ENCODE measurements at regions not wholly inside any gene's neighbourhood (a gene's known extent, or its start where the extent isn't known, plus 50 kb on each side); places are given as distances from the start of the nearest gene placed in this dataset.

DNA sequence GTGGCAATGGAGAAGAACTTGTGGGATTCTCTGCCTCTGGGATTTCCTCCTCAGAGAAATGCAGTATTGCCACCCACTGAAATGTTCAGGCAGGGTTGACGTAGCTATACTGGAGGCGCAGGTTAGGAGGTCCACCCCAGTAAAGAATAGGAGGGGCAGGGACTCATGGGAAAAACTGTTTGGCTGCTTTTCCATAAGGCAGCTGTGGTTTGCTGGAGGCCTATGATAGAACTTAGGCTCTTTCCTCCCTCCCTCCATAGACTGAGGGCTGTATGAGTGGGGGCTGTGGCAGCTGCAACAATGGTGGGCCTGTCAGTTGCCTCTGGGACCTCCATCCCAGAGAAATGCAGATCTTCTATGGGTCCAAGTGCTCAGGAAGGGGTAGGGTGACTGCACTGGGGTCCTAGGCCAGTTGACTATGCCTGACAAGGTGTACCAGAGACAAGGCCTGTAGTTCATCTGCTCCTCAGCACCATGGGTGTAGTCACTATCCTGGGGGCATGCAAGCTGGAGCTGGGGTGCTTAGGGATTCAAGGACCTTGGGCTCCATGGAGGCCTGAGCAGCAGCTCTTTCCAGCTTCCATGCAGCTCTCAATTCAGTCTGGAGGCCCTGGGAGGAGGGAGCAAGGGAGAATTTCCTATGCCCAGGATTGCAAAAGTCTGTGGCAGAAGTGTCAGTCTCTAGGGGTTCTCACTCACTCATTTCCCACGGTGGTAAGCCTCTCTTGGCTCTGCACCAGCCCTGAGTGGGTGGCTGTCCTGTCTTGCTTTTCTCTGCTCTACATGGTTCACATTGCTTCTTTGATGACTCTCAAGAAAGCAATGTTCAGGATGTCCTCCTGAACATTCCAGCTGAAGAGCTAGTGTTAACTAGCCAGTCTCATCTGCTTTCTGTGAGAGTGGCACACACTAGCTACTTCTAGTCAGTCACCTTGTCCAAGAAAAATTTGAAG, 353.0 kb downstream of the IDS start:
- no peak for DNase-seq

DNA sequence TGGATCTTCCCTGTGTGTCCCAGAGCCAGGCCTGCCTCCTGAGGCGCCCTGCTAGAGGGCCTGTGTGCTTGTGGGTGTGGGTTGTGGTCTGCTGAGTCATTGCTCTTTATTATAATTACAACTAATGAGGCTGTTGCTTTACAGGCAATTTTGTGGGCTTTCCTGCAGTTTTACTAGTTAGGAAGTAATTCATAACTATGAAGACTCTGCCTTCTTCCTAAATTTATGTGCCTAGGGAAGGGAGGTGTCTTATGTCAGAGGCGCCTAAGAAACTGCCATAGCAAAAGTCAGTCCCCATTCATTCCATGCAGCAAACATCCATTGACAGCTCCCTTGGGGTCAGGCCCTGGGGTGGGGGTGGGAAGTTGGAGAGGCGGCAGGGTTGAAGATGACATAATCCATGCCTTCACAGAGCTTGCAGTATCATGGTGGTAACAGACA, 359.2 kb downstream of the IDS start:
- DNase-seq: no peak

DNA sequence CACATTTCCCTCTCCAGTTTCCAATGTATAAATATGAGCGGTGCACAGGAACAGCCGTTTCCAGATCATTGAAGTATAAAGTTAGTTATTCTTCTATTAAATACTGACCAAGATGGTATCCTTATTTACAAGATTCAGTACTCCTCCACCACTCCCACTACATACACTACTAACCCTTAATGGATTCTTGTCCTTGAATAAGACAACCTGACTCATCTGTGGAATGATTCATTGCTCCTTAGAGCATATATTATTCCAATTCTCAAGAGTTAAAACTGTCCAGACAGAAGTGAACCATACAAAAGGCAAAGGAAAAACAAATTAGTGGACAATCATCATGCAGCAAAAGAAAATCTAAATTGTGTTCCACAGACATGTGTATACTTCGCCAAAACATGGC, 373.3 kb downstream of the IDS start:
- DNase-seq: no peak

DNA sequence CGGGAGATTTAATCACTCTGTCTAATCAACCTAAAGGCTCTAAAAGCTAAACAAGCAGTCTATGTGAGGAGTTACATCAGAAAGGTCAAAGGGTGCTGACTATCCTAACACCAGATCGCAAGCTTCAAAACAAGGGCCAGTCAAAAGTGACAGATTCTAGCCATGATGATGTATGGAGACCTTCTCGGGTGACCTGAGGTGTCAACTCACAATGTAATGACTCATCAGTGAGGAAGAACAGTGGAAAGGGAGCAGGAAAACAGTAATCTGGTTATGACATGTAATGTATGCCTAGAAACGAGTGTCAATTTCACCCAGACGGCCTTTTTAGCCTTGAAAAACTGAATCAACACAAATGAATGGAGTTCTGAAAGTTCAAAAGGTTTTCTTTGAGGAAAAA, 375.3 kb downstream of the IDS start:
- DNase-seq: no peak

DNA sequence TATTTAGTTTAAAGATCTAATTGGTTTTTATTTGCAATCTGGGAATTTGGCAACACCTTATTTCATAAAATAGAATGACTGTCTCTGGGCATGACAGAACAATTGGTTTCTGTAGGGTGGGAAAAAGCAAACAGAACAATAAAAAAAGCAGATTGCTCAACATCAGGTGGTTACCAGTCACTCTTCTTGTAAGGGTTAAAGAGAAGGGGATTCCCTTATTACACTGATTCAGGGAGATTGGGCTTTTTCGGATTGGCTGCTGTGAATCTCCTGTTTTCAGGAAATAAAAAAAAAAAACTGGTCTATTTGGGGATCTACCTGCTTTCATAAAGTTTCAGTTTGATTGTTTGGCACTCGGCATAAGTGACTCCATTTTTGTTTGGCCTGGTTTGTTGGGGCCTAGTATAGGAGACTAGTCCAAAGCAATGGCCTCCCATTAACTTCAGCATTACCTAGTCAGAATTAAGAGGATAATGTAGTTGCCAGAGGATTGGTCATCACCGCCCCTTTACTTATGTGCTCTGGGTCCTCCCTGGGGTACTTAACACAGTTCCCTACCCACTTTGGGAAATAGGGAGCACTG, 380.5 kb downstream of the IDS start:
- DNase-seq: no peak

DNA sequence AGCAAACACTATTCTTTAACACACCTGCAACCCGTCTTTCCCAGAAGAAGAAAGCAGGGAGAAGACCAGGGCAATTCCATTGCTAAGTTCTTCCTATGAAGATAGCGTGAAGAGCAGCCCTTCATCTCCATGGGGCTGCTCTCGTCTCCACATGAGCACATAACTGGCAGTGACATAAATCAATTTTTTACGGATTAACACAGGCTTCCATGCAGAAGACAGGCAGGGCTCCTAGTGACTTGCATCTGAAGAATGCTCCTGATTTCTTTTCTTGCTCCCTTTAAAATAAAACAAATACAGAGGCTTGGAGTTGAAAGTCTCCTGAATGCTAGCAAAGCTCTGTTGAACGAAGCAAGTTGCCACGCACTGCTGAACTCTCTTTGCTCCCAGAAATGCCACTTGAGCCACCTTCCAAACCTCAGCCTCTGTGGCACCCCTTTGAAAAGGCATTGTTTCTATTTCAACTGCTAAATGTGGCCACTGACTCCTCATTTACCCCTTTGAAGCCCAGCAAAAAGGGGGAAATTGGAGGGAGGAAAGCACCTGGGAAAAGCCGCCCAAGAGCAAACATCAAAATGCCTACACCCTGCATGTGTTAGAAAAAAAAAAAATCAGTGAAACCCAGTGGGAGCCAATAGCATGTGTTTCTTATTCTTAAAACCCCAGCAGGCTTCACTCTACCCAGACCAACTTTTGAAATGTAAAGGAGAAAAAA, 383.7 kb downstream of the IDS start:
- DNase-seq: no peak

DNA sequence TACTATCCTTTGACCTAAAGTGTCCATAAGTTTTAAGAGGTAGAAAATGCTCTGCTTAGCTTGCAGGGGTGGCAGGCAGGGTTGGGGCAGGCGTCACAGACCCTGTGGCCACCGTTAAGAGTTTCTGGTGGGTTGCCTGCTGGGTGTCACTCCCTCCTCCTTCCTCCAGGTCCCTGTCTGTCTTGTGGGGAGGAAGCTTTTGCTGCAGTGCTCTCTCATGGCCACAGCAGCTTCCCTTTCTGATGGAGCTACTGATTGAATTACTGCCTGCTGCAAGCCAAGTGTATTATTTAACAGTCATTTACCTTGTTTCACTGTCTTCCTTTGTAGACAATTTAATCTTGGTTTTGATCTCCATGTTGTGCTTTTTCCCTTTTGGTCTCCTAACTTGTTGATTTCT, 384.6 kb downstream of the IDS start:
- no peak for DNase-seq

DNA sequence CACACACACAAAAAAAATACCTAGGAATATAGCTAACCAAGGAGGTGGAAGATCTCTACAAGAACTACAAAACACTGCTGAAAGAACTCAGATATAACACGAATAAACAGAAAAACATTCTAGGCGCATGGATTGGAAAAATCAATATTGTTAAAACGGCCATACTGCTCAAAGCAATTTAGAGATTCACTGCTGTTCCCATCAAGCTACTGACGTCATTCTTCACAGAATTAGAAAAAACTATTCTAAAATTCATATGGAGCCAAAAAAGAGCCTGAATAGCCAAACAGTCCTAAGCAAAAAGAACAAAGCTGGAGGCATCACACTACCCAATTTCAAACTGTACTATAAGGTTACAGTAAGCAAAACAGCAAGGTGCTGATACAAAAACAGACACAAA, 390.2 kb downstream of the IDS start:
- no peak for DNase-seq

DNA sequence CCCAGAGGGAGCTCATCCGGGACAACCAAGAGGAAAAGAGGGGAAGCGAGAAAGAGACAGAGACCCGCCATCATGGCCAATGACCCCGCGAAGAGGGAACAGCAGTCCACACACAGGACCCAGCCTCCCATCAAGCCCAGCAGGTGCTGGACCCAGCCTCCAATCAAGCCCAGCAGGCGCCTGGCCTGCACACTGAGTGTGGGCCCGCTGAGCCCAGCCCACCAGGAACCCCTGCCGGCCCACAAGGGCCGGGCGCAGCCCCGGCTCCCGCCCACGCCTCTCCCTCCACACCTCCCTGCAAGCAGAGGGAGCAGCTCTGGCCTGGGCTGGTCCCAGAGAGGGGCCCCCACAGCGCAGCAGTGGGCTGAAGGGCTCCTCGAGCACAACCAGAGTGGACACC, 391.1 kb downstream of the IDS start:
- DNase-seq: no peak

DNA sequence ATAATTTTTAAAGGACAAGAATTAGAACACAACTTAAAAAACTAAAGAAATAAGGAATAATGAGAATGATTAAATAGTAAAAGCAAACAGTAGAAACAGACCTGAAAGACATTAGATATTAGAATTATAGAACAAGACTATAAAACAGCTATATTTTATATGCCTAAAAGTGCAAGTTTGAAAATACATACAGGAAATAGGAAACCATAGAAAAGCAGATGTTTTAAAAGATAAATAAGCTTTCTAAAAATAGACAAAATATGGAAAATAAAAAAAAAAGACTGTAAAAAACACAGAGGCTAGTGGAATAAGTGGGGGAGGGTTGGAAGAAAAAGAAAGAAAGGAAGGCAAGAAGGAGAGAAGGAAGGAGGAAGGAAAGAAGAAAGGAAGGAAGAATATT, 407.3 kb downstream of the IDS start:
- DNase-seq: no peak

DNA sequence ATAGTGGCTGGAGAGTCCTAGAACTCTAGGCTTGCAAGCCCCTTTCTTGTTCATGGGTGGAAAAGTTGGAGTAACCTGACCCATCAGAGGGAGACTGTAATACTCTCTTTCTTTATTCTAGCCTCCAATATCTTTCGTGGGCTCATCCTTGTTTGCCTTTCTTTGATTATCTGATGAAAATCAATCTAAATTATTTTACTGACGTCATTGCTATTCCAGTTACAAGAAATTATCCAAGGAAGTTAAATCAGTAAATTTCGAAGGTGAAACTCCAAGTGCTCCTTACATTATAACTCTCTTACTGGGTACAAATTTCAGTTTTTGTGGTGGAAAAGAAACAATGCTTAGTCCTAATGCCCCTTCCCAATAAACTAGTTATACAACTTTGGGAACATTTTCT, 412.9 kb downstream of the IDS start:
- no peak for DNase-seq

DNA sequence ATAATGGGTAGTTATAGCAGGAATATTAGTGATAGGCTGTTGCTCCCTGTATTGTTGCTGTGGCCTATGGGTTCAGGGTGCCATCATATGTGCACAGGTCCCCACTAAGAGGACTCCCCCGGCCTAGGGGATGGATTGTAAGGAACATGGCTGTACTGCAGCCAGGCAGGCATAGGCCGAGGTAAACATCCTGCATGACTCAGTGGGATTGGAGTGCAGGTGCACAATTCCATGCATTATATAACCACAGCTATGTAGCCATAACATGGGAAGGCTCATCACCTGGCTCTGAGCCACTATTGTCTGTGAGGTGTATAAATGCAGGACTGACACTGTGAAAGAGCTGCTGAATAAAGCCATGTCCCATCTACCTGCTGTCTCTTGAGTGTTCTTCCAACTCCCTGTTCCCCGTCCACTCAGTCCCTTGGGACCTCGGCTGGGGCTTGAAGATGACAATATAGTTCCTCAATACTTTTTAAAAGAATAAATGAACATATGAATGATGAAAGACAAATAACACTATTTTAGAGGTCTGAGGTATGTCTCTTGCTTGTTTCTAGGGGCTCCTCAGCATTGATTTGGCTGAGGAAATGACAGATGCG, 425.2 kb downstream of the IDS start:
- DNase-seq: no peak

DNA sequence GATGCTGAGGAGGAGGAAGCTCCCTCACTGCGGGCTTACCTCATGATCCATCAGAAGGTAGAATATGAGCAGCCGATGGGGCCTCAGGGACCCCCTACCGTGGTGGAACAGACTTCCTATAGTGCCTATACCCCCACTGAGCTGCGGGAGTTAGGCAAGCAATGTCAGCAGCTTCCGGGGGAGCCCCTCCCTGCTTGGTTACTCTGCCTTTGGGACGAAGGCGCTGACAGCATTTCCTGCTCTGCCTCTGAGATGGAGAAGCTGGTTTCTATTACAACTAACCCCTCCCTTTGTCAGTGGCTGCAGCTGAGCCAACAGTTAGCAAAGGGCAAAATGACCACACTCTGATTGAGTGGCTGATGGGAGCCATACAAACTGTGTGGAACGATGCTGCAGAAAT, 430.7 kb downstream of the IDS start:
- no peak for DNase-seq

DNA sequence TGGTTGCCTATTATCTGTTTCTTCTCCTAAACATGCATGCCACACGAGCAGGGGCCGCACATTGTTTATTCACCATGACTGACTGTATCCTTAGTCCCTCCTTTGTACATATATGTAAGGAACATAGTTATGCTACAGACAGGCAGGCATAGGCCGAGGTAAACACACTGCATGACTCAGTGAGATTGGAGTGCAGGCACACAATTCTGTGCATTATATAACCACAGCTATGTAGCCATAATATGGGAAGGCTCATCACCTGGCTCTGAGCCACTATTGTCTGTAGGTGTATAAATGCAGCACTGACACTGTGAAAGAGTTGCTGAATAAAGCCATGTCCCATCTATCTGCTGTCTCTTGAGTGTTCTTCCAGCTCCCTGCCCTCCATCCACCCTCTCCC, 431.6 kb downstream of the IDS start:
- DNase-seq: no peak

DNA sequence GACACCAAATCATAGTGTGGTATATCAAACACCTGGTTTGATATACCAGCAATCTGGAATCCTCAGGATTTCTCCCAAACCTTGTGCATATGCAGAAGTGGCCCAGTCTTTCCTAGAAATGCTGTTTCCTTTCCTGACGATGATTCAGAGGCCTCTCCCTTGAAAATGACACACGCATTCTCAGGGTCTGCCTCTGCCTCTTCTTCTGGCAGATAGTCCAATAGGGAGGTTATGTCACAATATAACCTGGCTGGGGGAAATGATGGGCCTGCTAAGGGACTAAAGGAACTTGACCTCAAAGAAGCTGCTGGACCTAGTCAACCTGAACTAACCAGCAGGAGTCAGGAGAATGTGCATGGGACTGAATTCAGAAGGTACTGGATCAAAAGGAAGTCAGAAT, 435.2 kb downstream of the IDS start:
- no peak for DNase-seq

DNA sequence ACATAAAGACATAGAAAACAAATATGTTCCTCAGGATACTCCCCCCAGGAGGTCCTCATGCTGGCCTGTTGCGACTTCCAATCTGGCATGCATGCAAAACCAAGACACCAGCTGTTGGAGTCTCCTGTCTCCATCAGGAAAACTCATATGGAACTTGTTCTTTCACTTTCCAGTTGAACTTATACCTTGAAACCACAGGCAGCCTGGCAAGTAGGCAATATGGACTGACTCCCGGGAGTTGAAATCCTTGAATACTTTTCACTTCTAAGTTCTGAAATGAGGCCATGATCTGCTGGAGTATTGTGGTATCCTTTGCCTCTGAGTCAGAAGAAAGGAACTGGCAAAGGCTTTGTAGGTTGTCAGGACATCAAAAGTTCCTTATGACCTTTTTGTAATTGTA, 444.2 kb downstream of the IDS start:
- no peak for DNase-seq
